ENCODE measurements at regions not wholly inside any gene's neighbourhood (a gene's known extent, or its start where the extent isn't known, plus 50 kb on each side); places are given as distances from the start of the nearest gene placed in this dataset.

DNA sequence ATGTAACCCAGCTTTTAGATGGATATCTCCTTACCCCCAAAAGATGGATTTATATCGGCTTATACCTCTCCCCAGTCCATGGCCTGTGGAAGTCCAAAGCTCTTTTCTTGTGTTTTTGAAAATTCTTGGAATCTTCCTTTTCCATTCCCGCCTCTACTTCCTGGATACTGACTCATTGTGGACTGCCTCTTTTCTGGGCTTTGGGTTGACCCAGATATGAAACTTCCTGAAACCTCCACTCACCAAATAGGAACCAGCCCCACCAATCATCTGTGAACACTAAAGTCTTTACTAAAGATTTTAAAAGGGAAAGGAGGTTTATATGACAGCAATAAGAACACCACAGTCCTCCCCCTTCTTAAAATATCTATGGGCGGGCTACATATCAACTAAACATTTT is 163.4 kb upstream of the SYN3 start:
- H3K4me3 ChIP-seq: no peak overlapping the region

DNA sequence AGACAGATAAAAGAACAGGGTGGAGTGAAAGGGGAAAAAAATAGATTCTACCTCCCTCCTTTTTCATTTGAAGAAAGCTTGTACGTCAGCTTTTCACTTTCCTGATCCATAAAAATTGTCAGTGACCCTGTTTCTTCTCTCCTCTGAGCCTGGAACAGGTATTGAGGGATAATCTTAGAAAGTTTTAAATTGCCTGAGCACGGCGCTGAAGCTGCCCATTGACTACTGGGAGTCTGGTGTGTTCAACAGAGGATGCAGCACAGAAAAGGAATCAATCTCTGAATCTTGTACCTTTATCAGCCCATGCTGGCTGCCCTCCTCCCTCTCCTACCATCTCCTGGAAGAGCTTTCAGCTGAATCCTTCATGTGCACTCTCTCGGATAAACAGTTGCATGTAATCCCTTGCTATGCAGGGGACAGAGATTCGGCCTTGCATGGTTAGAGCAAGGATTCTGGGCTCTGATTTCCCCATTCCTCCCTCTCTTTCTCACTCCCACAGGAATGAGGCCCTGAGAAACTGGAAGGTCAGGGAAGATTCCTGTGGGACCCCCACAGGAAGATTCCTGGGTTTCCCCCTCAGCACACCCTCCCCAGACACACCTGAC is 162.4 kb upstream of the SYN3 start:
- no peaks in the 10 kb centered on the region; the same call in 1 of the 2 replicates for H3K9me3 ChIP-seq (replicated peaks)
- no peak for DNase-seq
- H3K27me3 ChIP-seq: no peaks in the 10 kb centered on the region
- no peak overlapping the region for H3K4me3 ChIP-seq
- no peaks in the 10 kb centered on the region for H3K4me1 ChIP-seq
- no peak overlapping the region for H3K27ac ChIP-seq
- no peaks in the 10 kb centered on the region for H3K36me3 ChIP-seq

More for the DNA sequence above, 163.4 kb upstream of the SYN3 start:
- Histone ChIP-seq H3K27me3 (no peaks in the 10 kb centered on the region), H3K27ac (no peak overlapping the region), H3K9me3 (replicated peaks) (no peaks in the 10 kb centered on the region; the same call in 1 of the 2 replicates), H3K4me1 (no peaks in the 10 kb centered on the region), H3K36me3 (no peaks in the 10 kb centered on the region)
- DNase-seq: no peak

DNA sequence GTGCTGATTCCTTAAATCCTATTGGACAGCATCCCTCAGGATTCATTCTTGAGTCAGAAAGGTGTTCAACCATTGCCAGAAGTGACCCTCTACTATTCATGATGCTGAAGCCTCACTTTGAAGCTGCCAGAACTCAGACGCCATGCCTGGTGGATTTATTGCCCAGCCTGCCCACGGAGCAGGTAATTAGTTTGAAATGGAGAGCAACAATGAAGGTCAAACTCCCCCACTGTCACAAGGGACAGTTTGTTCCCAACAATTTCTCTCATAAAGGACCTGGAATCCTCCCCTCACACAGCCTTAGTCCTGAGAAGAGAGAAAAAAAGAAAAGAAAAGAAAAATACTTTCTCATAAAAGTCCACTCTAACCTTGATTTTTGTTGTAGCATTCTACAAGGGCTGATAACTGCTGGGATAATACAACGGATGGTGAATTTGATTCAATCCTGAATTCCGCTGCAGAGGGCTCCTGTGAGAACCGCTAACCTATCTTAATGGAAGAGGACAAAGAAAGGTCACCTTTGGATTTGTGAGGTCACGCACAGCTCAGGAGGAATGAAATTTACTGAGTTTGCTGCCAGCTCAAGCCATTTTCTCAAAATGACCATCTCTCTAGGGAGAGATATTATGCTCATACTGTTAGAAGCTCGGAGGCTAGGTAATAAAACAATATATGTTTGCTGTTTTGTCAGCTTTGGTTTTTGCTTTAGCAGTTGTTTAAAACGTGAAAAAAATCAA is 161.6 kb upstream of the SYN3 start:
- Histone ChIP-seq H3K4me1 (no peaks in the 10 kb centered on the region), H3K27me3 (no peaks in the 10 kb centered on the region), H3K36me3 (no peaks in the 10 kb centered on the region), H3K4me3 (no peak overlapping the region), H3K27ac (no peak overlapping the region), H3K9me3 (replicated peaks) (no peaks in the 10 kb centered on the region; the same call in 1 of the 2 replicates)
- no peak for DNase-seq

DNA sequence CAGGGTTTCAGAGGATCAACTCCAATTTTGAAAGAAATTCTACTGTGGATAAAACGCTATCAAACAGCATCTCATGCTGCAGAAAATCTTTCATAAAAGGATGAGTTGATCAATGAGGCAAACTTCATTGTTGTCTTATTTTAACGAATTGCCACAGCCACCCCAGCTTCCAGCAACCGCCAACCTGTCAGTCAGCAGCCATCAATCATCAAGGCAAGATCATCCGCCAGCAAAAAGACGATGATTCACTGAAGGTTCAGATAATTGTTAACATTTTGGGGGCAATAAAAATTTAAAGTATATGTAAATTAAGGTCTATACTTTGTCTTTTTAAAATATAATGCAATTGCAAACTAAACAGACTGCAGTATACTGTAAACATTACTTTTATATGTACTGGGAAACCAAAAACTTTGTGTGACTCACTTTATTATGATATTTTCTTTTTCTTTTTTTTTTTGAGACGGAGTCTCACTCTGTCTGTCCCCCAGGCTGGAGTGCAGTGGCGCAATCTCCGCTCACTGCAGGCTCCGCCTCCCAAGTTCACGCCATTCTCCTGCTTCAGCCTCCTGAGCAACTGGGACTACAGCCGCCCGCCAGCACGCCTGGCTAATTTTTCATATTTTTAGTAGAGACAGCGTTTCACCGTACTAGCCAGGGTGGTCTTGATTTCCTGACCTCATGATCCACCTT is 155.3 kb upstream of the SYN3 start:
- no peak overlapping the region for H3K4me3 ChIP-seq
- no peaks in the 10 kb centered on the region; the same call in 1 of the 2 replicates for H3K9me3 ChIP-seq (replicated peaks)
- no peak overlapping the region for H3K27ac ChIP-seq
- DNase-seq: no peak
- H3K4me1 ChIP-seq: no peaks in the 10 kb centered on the region
- H3K36me3 ChIP-seq: no peaks in the 10 kb centered on the region
- no peaks in the 10 kb centered on the region; the same call in 1 of the 2 replicates for H3K27me3 ChIP-seq

DNA sequence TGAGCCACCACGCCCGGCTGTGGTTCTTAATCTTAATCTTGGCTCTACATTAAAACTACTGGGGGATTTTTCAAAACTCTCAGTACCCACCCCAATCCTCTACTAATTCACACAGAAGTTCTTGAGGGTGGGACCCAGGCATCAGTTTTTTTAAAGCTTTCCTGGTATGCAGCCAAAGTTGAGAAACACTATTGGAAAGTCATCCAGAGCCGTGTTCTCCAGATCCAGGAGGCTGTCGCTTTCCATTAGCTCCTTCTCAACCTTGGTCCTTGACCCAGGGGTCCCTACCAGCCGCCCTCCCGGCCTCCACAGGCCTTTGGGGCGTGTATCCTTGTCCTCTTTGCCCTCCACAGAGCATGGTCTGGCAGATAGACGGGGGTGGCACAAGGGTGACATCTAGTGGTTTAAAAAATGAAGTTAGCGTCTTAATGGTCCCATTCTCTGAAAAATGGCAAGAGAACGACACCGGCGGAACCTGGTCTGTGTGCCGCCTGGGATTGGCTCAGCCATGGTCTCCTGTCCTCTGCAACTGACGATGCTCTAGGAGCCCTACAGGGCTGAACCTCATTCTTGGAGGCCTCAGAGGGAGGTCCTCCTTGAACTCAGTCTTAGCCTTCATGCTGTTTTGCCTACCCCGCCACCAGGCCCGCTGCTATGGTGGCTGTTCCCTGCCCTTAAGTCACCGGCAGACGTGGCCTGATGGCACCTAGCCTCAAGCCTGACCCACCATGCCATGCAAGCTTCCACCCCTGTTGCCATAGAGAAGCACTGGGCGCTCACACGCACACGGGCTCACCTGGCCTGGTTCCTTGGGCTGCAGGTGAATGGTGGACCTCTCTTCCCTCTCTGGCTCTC is 152.0 kb upstream of the SYN3 start:
- H3K9me3 ChIP-seq (replicated peaks): no peaks in the 10 kb centered on the region
- no peaks in the 10 kb centered on the region for H3K4me1 ChIP-seq
- no peak overlapping the region for H3K27ac ChIP-seq
- peak; percentile 30 to 62 for DNase-seq
- H3K27me3 ChIP-seq: no peaks in the 10 kb centered on the region; the same call in 1 of the 2 replicates
- H3K36me3 ChIP-seq: no peaks in the 10 kb centered on the region
- H3K4me3 ChIP-seq: no peak overlapping the region

DNA sequence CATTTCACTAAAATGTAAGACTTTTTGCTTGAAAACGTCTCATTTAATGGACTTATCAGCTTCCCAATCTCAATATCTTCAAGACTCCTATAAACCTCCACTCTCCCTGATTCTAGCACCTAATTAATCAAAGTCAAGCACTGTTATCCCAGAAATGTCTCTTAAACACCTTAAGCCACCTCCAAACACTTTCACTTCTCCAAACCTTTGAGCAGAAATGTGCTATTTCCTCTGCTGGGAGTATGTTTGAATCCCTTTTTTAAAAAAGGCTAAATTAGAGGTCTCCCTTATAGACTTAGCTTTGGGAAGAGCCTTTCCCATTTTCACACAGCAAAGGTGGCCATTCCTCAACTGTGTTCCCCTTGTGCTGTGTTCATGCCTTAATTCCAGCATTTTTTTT is 146.2 kb upstream of the SYN3 start:
- Histone ChIP-seq H3K4me3 (no peak overlapping the region), H3K27me3 (no peaks in the 10 kb centered on the region; the same call in 1 of the 2 replicates), H3K4me1 (no peaks in the 10 kb centered on the region), H3K9me3 (replicated peaks) (no peaks in the 10 kb centered on the region), H3K36me3 (no peaks in the 10 kb centered on the region), H3K27ac (no peak overlapping the region)
- DNase-seq: no peak

DNA sequence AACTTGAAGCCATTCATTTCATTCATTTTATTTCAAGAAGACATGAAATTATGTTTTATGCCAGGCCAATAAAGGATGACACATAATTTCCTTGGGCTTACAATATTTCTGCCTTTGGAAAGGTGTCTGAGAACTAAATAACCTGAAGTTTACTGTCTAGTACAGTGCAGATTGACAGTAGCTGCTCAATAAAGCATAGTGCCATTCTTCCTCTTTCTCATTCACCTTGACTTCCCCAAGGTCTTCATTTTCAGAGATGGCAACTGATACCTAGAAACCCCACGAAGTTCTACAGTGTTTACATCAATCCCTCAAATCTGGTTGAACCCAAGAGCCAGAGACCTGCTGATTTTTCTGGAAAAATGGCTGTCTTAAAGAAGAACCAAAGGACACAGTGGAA is 144.3 kb upstream of the SYN3 start:
- H3K36me3 ChIP-seq: no peaks in the 10 kb centered on the region
- H3K4me1 ChIP-seq: no peaks in the 10 kb centered on the region
- no peak overlapping the region for H3K27ac ChIP-seq
- H3K4me3 ChIP-seq: no peak overlapping the region
- H3K27me3 ChIP-seq: no peaks in the 10 kb centered on the region
- DNase-seq: no peak
- H3K9me3 ChIP-seq (replicated peaks): no peaks in the 10 kb centered on the region

DNA sequence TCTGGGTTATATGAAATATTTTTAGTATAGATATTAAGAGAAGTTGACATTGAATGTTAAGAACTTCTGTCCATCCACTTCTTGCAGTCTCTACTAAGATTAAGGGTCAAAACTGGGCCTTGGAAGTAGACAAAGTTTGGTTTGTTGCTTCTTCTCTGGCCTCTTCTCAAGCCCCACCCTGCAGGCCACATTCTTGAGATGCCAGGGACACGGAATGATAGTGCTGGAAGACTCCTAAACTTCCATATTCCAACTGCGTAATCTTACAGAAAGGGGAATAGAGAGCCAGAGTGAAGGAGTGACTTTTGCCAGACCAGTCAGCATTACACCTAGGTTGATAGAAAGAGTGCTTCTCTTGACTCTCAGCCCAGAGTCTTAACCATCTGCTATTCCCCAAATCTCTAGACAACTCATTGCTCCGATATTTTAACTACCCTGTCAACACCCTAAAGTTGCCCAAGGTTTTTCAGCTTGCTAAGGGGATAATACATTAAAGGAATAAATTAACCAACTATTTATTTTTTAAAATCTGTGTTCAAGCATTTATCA is 136.4 kb upstream of the SYN3 start:
- H3K9me3 ChIP-seq (replicated peaks): no peaks in the 10 kb centered on the region
- no peaks in the 10 kb centered on the region for H3K4me1 ChIP-seq
- no peak overlapping the region for H3K27ac ChIP-seq
- H3K36me3 ChIP-seq: no peaks in the 10 kb centered on the region
- no peak overlapping the region for H3K4me3 ChIP-seq
- DNase-seq: no peak
- H3K27me3 ChIP-seq: no peaks in the 10 kb centered on the region

DNA sequence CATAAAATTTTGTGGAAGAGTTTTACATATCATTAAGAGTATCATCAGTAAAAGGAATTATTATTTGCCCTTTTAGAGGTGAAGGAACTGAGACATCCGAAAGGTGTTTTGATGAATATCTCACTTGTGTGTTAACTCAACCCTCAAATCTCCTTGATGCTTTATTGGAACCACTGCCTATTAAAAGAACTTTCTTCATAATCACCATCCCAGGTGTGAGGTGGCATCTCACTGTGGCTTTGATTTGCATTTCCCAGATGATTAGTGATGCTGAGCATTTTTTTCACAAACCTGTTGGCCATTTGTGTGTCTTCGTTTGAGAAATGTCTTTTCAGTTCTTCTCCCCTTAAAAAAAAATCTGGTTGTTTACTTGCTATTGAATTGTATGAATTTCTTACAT is 134.0 kb upstream of the SYN3 start:
- DNase-seq: no peak
- Histone ChIP-seq H3K36me3 (no peaks in the 10 kb centered on the region), H3K27ac (no peak overlapping the region), H3K9me3 (replicated peaks) (no peaks in the 10 kb centered on the region), H3K4me1 (no peaks in the 10 kb centered on the region), H3K27me3 (no peaks in the 10 kb centered on the region), H3K4me3 (no peak overlapping the region)

DNA sequence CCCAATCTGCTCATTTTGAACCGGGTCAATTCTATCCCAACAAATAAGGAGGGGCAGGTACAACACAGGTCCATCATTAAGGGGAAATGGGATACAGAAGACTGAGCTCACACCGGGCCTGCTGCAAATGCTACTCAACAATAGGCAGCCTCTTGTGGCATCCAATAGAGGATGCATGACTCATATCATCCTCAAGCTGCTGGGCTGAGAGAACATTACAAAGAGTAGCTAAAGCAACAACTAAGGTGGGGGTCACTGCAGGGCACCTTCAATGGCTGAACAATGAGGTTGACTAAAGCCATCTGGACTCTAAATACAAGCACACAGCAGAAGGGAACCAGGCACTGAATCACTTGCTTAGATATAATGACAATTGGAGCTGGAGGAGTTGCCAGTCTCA is 130.1 kb upstream of the SYN3 start:
- no peak overlapping the region for H3K4me3 ChIP-seq
- H3K36me3 ChIP-seq: no peaks in the 10 kb centered on the region
- no peak overlapping the region for H3K27ac ChIP-seq
- no peaks in the 10 kb centered on the region for H3K4me1 ChIP-seq
- no peaks in the 10 kb centered on the region for H3K27me3 ChIP-seq
- H3K9me3 ChIP-seq (replicated peaks): no peaks in the 10 kb centered on the region
- no peak for DNase-seq

DNA sequence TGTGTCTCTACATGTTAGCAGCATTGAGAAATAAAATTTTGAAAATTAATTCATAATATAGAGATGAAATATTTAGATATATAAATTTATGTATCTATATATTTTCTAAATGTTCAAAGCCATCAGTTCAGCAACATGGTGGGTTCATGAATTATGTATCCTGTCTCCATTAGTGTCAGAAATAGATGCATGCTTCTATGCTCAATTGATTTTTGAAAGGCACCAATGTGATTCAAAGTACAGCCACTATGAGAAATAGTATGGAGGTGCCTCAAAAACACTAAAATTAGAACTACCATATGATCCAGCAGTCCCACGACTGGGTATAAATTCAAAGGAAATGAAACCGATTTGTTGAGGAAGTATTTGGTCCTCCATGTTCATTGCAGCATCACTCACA is 128.6 kb upstream of the SYN3 start:
- Histone ChIP-seq H3K27me3 (no peaks in the 10 kb centered on the region), H3K4me1 (no peaks in the 10 kb centered on the region), H3K4me3 (no peak overlapping the region), H3K9me3 (replicated peaks) (no peaks in the 10 kb centered on the region), H3K36me3 (no peaks in the 10 kb centered on the region), H3K27ac (no peak overlapping the region)
- DNase-seq: no peak

DNA sequence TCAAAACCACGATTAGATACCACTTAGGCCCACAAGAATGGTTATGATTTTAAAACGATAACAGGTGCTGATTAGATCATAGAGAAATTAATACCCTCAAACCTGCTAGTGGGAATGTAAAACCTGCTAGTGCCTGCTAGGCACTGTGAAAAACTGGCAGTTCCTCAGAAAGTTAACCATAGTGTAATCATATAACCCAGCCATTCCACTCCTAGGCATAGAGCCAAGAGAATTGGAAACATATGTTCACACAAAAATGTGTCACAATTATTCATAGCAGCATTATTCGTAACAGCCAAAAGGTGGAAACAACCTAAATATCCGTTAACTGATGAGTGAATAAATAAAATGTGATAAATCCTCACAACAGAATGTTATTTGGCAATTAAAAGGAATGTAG is 122.2 kb upstream of the SYN3 start:
- no peaks in the 10 kb centered on the region for H3K9me3 ChIP-seq (replicated peaks)

DNA sequence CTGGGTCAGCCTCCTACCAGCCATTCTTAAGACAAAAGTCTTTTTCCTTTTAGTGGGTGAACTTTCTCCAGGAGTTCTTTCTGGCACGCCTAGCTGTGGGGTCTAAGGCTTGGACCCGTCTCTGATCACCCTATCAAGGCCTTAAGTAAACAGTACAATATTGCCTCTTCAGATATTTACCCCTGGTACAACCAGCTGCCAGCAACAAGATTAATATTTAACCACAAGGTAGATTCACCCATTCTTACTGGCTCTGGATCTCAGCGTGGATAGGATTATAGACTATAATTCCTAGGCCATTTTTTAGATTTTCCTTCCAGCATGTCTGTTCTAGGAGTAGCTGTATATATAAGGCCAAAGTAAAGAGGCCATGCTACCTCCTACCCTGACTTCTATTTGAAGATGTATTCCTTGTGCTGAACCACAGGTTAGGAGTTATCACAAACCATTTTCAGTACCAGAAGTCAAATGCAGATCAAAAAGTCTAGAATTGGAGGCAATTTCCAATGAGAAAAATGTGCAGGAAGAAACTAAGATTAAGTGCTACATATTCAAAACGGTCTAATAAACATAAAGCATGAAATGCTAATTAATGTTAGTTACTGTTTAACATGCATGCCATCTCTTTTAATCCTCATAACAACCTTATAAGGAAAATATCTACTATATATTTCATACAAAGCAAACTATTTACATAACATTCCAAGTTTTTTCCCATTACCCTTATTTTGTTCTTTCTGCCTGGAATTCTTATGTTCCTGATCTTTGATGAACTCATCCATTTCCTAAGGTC is 110.0 kb upstream of the SYN3 start:
- Histone ChIP-seq H3K27me3 (no peaks in the 10 kb centered on the region), H3K36me3 (no peaks in the 10 kb centered on the region), H3K4me3 (no peak overlapping the region), H3K4me1 (no peaks in the 10 kb centered on the region), H3K27ac (no peak overlapping the region), H3K9me3 (replicated peaks) (no peaks in the 10 kb centered on the region)
- no peak for DNase-seq

More for the DNA sequence above, 122.2 kb upstream of the SYN3 start:
- peak in 1 of 2 experiments; percentile 6 for DNase-seq
- Histone ChIP-seq H3K27me3 (no peaks in the 10 kb centered on the region), H3K4me1 (0 out of 2 replicates have a peak, but pooled peaks cover 4% of the 10 kb centered on the region), H3K27ac (no peak overlapping the region), H3K36me3 (no peaks in the 10 kb centered on the region), H3K4me3 (no peak overlapping the region)

DNA sequence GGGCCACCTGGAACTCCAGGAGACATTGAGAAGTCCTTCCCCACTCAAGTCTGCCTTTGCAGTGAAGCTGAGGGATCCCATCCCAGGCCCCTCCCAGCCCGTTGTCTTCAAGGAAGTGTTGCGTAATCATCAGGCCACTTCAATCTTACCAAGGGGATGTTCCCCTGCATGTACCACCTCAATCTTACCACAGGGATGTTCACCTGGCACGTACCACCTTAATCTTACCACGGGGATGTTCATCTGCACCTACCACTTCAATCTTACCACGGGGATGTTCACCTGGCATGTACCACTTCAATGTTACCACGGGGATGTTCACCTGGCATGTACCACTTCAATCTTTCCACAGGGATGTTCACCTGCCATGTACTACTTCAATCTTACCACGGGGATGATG is 108.0 kb upstream of the SYN3 start:
- Histone ChIP-seq H3K4me3 (no peak overlapping the region), H3K27ac (no peak overlapping the region), H3K27me3 (no peaks in the 10 kb centered on the region), H3K4me1 (no peaks in the 10 kb centered on the region), H3K36me3 (no peaks in the 10 kb centered on the region), H3K9me3 (replicated peaks) (no peaks in the 10 kb centered on the region)
- no peak for DNase-seq
